Putamen (tissue), 1 donor: ENCODE measurements at regions not wholly inside any gene's neighbourhood (a gene's known extent, or its start where the extent isn't known, plus 50 kb on each side); places are given as distances from the start of the nearest gene placed in this dataset.
"Not testable (repeated sequence)": the region's sequence is repeated elsewhere in the genome, so short reads cannot be mapped to it uniquely, and the experiment has no call there.

ENCODE experiments used
- DNase-seq: peaks from one replicate; pipeline ENCODE4 v3.0.0-alpha.2; 2016; ENCODE audit warnings: low spot score

DNA sequence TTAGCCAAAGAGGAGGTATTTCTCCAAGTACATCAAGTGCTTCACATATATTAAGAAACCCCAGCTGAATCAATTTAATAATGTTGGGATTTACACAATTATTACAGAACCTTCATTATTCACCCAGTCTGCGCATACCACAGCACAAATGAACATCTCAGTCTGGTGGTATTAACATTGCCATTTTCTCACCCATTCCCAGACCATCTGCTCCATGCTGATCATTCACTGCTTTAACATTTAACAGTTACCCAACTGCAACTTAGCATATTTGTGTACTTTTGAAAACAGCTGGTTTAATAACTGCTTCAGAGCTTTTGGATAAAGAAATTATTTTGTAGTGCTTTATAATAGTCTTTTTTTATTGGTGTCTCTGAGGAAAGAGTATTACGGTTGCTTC lies 1072.1 kb downstream of the NXPH1 start:
- DNase-seq: no peak

DNA sequence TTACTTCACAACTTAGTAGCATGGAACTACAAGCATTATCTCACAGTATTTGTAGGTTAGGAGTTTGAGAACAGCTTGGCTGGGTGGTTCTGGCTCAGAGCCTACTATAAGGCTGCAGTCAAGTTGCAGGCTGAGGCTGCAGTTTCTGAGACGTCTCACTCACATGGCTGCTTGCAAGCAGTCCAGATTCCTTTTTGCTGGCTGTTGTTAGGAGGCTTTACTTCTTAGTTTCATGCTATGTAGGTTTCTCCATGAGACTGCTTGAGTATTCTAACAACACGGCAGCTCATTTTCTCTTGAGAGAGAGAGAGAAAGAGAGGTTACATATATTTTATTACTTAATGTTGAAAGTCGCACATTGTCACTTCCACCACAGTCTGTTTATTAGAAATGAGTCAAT lies 1073.9 kb downstream of the NXPH1 start:
- no peak for DNase-seq

DNA sequence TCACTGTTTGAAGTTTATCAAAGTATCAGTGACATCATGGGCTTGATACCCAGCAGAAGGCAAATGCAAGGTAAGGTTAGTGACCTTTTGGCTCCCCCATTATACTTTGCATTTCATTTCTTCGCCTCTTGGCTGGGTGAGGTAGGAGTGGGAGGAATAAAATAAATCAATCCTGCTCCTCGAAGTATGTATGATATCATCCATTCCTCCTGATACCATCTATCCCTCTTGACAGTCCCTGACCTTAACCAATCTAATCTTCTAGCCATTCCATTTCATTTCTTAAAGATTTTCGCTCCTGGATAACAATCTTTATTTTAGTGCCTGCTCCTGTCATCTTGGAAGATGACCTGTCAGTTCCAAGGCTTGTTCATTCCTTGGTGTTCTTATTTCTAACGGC lies 1083.3 kb downstream of the NXPH1 start:
- DNase-seq: no peak

DNA sequence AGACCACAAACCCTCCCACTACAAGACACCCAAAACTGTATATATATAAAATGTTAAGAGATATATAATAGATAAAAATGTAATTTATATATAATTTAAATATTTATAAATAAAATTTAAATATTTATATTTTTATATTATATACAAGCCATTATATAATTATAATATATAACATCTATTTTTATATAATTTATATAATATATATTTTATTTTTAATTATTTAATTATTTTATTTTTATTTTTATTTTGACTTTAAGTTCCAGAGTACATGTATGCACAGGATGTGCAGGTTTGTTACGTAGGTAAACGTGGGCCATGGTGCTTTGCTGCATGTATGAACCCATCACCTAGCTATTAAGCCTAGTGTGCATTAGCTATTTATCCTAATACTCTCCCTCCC lies 1090.2 kb downstream of the NXPH1 start:
- DNase-seq: no peak

DNA sequence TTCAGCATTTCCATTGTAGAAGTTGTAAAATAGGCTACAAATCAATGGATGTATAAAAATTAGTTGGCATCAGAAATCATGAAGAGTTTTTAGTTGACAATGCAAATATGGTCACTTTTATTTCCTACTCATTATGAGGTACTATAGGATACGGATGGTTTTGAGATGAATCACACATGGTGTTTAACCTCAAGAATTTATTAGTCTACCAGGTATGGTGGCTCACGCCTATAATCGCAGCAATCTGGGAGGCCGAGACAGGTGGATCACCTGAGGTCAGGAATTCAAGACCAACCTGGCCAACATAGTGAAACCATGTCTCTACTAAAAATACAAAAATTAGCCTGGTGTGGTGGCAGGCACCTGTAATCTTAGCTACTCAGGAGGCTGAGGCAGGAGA lies 1119.0 kb downstream of the NXPH1 start:
- not testable (repeated sequence) for DNase-seq

DNA sequence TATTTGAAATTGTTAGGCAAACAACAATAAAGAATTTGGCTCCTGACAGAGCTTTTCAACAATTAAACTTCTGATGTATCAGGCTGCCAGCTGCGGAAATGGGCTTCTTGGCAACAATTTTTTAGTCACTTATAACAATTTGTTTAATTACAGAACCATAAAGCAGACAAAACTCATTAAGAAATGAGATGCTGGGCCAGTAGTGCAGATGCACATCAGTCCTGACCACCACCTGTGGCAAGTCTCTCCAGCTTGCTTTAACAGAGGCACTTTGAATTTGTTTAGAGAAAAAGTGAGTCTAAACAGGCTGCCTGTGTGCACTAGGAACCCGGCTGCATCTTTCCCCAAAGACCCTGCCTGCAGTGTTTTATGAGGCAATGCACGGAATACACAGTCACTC lies 1124.4 kb downstream of the NXPH1 start:
- no peak for DNase-seq

DNA sequence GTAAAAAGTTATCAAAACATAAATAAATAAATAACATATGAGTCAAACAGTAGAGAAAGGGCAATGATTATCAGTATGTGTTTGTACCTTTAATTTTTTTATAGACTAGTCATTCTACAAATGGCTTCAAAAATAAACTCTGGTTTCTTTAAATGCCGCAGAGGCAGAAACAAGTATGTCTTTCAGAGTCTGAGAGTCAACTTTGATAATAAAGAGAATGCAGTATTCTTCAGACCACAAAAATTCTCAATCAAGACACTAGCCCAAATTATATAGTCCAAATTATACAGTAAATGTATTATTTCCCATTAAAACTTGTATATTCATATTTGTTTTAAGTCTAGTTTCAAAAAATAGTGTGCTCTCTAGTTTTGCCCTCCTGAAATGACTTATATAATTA lies 1142.3 kb downstream of the NXPH1 start:
- no peak for DNase-seq

DNA sequence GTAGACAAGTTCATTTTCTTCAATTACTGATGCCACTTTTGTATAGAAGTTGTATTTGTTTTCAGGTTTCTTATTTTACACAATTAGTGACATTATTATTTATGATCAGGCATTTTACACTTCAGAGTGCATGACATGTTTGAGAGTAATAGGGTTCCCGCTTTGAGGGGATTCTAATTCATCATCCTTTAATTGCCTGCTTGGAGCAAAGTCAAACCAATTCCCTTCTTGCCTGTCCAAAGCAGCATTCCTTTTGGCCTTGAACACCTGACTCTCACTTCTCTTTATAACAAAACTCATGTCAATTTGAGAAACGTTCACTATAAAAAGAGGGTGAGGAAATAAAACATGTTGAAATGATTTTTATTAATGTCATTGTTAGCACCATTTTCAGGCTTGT lies 1149.4 kb downstream of the NXPH1 start:
- no peak for DNase-seq

DNA sequence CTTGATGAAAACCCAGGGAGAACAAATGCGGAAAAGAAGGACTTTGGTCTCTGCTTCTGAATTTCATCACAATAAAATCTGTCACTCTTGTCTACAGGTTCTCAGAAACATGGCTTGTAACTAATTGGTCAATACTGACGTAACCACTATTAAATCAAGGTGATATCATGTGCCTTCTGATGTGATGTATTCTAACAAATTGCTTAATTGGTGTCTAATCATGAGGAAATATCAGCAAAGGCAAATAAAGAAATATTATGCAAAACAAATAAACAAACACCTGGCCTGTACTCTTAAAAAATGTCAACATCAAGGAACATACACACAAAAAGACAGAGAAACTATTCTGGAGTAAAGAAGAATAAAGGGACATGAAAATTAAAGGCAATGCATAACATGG lies 1165.0 kb downstream of the NXPH1 start:
- DNase-seq: no peak

DNA sequence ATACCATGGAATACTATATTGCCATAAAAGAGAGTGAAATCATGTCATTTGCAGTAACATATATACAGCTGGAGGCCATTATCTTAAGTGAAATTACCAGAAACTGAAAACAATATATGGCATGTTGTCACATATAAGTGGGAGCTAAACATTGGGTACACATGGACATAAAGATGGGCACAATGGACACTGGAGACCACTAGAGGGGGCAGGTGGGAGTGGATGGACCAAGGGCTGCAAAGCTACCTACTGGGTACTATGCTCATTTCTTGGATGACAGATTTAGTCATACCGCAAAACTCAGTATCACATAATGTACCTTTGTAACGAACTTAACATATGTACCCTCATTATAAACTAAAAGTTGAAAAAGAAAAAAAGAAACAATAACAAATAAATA lies 1167.6 kb downstream of the NXPH1 start:
- no peak for DNase-seq

DNA sequence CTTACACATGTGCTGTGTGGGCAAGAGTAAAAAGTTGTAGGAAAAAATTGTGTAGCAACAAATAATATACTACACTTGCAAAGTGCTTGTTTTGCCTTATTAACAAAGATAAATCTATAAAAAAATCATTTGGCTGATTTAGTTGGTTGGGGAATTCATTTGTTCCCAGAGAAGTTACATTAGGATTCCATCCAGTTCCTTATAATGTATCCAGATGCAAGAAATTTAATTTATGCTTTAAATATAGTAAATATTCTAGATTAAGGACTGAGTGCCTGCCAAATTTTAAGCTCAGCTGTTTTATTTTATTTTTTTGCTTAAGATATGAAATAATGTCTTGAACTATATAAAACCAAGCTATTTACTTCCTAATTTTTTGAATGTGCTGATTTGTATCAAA lies 1169.9 kb downstream of the NXPH1 start:
- no peak for DNase-seq

DNA sequence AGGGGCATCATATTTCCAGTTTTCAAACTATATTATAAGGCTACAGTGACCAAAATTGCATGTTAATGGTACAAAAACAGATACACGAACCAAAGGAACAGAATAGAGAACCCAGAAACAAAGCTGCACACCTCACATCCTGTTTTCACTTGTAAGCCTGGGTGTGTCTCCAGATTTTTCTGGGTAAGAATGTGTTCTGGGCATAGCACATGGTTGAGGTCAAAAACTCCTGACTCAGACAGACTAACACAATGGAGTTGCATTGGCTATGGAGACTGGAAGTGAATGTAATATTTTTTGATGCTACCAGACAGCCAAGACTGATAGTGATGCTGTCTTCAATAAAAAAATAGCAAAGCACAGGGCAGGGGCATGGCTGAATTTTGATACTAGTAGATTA lies 1175.2 kb downstream of the NXPH1 start:
- no peak for DNase-seq

DNA sequence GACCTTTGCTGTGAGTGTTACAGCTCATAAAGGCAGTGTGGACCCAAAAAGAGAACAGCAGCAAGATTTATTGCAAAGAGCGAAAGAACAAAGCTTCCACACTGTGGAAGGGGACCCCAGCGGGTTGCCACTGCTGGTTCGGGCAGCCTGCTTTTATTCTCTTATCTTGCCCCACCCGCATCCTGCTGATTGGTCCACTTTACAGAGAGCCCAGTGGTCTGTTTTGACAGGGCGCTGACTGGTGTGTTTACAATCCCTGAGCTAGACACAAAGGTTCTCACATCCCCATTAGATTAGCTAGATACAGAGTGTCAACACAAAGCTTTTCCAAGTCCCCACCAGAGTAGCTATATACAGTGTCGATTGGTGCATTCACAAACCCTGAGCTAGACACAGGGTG lies 1187.5 kb downstream of the NXPH1 start:
- DNase-seq: not testable (repeated sequence)

DNA sequence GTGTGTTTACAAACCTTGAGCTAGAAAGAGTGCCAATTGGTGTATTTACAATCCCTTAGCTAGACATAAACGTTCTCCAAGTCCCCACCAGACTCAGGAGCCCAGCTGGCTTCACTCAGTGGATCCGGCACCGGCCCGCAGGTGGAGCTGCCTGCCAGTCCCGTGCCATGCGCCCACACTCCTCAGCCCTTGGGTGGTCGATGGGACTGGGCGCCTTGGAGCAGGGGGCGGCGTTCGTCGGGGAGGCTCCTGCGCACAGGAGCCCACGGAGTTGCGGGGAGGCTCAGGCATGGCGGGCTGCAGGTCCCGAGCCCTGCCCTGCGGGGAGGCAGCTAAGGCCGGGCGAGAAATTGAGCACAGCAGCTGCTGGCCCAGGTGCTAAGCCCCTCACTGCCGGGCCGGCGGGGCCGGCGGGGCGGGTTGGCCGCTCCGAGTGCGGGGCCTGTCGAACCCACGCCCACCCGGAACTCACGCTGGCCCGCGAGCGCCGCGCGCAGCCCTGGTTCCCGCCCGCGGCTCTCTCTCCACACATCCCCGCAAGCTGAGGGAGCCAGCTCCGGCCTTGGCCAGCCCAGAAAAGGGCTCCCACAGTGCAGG lies 1188.0 kb downstream of the NXPH1 start:
- DNase-seq: not testable (repeated sequence)

DNA sequence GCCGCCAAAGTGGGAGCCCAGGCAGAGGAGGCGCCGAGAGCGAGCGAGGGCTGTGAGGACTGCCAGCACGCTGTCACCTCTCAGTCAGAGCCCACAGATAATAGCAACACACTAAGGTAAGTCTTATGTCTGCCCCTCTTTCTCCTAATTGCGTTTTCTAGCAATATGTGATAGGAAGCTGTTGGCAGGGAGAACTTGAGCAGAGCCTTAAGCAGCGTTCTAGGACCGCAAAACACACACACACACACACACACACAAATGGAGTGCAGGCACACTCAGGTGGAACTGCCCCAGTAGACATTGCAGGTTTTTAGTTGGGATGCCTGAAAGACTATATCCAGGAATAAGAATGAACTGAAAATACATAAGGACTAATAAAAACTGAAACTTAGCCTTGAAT lies 1188.5 kb downstream of the NXPH1 start:
- DNase-seq: no peak

DNA sequence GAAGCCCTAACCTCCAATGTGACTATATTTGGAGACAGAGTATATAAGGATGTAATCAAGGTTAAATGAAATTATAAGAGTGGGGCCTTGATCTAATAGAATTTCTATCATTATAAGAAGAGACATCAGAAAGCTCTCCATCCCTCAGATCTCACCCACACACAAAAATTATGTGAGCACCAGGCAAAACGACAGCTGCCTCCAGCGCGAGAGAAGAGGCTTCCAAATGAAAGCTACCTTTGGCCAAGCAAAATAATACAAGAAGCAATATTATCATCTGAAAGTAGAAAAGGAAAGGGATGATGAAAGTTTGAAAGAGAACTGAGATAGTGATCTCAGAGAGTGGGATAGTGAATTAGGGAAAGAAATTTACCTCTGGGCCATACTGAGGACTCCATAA lies 1192.5 kb downstream of the NXPH1 start:
- DNase-seq: no peak

DNA sequence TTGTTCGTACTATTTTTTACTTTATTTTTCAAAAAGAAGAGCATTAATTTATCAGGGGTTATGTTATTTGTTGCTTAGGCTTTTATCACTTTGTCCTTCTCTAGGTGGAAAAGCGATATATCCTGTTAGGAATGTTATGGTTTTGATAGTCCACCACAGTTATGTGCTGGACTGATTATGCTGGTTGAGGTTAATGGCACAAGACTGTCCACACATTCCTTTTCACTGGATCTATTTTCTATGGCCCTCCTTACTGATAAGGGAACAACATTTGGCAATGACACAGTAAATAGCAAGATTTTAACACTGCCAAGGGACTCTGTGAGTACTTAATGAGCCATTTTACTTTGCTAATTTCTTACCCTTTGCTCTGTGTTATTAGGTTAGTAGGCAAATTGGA lies 1212.3 kb downstream of the NXPH1 start:
- no peak for DNase-seq

DNA sequence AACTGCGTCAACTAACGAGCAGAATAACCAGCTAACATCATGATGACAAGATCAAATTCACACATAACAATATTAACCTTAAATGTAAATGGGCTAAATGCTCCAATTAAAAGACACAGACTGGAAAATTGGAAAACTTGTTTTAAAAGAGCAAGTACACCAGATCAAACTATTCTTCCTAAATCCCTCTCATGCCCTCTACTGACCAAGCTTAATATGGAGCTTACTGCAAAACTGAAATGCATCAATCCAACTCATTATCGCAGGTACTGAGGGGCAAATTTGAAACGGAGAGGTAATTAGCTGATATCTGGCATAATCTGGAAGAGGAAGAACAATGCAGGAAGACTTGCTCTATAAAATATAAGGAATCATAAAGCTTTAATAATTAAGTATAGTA lies 1223.8 kb downstream of the NXPH1 start:
- no peak for DNase-seq

DNA sequence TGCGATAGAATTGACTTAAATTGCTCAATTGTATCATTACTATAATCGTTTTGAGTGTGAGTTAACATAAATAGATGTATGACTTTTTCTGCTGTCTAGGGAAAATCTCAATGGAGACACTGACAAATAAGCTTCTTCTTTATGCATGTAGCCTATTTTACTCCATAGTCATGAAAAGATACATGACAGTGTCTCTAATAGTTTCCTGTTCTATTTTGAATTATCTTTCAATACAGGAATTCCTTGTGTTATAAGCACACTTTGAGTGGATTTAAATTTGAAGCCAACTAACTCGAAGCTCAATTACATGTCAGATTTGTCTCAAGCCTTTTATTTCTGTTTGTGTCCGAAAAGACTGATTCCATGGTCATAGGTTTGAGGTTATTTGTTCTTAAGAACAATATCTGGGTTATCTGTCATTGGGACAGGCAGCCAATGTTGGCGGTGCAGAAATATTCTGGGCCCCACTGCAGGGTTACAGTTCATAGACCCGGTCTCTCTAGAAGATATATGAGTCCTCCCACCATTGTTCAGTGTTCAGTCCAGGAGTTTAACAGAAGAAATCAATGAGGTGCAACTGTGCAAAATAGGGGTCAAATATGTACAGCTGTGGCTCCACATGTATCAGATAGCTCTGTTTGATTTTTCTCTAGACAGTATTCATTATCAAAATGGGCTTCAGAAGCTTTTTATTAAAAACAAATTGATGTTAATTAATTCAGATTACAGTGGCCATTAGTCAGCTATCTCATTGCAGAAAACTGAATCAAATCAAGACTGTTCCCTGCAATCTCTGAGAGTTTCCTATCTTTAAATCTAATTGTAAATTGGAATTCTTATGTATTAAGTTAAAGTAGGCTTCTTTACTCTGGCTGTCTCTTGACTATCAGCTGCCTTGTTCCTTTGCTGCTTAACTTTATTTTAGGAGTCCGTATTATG lies 1238.8 kb downstream of the NXPH1 start:
- no peak for DNase-seq

DNA sequence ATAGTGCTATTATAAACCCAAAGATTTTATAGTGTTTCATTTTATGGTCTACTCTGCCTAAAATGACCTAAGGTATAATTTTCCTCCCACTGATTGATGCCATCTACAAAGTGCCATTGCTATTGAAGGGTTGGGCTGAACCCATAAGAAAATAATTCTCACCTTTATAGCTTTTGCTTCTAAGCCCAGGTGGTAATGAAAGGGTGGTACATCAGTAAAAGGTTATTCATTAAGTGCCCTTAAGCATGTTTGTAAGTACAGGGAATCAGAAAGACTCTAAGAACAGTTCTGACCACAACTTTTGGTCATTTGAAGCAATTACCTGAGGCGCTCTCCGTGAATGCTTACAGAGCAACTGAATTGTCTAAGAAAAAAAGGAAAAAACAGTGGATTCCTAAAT lies 1247.3 kb downstream of the NXPH1 start:
- no peak for DNase-seq

DNA sequence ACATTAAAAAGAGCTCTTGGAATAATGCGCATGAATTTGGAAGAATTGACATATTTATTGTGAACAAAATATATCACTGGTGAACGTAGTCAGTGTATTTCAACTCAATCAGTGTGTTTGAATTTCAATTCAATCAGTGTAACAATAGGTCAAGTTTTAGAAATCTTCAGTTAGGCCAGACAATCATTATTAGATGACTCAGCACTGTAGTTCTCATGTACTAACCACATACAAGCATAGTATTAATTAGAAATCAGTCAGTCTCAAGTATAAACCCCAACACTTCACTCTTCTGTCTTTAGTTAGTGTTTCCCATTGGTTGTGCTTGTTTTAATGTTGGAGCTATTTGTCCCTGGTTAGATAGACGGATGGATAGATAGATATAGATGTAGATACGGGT lies 1247.9 kb downstream of the NXPH1 start:
- no peak for DNase-seq

DNA sequence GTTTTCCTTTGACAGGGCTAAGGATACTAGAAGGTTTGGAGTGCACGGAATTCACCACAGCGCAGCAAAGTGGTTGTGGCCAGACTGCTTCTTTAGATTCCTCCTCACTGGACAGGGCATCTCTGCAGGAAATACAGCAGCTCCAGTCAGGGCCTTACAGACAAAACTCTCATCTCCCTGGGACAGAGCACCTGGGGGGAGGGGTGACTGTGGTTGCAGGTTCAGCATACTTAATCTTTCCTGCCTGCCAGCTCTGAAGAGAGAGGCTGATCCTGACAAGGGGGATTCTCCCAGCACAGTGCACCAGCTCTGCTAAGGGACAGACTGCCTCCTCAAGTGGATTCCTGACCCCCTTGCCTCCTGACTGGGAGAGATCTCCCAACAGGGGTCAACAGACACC lies 1257.9 kb downstream of the NXPH1 start:
- no peak for DNase-seq

DNA sequence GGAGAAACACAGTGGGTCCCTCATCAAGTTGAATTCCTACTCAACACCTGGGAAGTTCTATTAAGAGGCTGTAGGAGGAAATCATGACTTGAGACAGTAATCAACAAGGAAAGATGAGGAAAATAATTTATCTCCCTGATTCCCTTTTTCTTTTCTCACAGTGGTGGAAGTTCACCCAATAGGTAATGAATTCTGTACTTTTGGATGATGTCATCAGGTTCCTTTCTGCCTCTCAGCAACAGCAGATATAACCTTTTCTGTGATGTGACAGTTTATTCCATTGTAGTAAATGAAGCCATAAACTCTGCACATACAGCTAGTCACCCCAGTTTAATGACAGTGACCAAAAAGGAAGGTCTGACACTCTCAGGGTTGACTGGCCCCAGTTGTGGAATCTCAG lies 1265.0 kb downstream of the NXPH1 start:
- no peak for DNase-seq

DNA sequence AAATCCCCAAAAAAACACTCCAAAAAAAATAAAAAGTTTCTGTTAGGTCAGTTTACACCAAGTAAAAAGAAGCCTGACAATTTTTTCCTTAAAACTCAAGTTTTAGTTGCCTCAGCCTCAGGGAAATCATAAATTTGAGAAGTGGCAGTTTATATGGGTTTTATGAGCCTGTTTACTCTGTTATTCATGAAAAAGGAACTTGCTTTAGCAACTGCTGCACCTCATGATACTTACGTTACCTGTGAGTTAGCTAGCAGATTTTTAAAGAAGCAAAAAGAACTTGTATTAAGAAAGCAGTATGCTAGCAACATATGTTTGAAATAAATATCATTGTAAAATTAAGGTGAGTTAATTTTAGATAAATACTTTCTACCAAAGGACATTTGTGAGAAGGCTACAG lies 1264.5 kb upstream of the PHF14 start:
- no peak for DNase-seq
